8988T (cell line): ENCODE measurements at regions not wholly inside any gene's neighbourhood (a gene's known extent, or its start where the extent isn't known, plus 50 kb on each side); places are given as distances from the start of the nearest gene placed in this dataset.
A peak's percentile ranks its signal among the peaks of the same experiment; 100 is the strongest.
"Not testable (repeated sequence)": the region's sequence is repeated elsewhere in the genome, so short reads cannot be mapped to it uniquely, and the experiment has no call there.

Experiments
- DNase-seq: peaks from one replicate; pipeline ENCODE4 v3.0.0; 2011

DNA sequence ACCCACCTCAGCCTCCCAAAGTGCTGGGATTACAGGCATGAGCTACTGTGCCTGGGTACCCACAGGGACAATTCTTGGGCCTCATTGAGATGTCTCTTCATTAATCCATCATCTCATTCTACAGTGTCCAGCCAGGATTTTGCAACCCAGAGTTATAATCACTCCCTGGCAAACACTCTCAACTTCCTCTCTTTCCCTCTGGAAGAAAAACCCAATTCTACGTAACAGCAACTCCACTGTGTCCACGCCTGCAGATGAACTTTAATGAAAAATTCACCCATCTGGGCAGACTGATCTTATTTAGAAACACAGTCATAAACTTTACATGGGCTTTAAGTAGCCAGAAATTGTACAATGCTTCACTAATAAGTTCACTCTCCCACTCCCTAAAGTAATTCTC, 90.1 kb upstream of the ABCC4 start:
- no peak for DNase-seq

GRCh38 chr13:95391785-95392184, 90.5 kb upstream of the ABCC4 start:
- no peak for DNase-seq

DNA sequence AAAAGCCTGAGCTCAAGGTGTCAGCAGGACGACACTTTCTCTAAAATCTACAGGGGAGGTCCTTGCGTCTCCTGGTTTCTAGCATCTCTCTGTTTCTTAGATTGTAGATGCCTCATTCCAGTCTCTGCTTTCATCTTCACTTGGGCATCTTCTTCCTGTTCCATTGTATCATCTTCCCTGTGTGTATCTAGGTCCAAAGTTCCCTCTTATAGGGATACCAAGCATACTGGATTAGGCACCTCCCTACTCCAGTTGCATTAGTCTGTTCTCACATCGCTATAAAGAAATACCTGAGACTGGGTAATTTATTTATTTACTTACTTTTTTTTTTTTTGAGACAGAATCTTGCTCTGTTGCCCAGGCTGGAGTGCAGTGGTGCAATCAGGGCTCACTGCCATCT, 91.3 kb upstream of the ABCC4 start:
- DNase-seq, result no peak

DNA sequence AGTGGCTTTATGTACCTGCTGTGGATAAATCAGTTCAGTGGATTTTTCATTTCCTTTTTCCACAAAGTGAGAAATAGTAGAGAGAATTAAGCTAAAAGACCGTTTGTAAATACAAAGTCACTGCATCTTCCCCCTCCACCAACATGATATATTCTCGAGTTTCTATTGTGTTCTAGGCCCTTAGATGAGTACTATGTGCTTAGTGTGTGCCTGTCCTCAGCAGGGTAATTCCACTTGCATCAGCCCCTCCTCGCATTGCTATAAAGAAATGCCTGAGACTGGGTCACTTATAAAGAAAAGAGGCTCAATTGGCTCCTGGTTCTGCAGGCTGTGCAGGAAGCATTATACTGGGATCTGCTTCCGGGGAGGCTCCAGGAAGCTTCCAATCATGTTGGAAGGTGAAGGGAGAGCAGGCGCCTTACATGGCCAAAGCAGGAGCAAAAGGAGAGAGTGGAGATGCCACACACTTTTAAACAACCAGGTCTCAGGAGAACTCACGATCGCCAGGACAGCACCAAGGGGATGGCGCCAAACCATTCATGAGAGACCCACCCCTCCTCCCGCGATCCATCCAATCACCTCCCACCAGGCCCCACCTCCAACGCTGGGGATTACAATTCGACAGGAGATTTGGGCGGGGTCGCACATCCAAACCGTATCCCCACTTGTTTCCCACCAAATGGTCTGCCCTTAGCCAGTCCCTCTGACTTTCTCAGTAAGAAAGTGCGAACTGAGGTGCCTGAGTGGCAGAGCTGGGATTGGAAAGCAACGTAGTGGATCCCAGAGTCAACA, 102.3 kb upstream of the ABCC4 start:
- DNase-seq, result no peak

DNA sequence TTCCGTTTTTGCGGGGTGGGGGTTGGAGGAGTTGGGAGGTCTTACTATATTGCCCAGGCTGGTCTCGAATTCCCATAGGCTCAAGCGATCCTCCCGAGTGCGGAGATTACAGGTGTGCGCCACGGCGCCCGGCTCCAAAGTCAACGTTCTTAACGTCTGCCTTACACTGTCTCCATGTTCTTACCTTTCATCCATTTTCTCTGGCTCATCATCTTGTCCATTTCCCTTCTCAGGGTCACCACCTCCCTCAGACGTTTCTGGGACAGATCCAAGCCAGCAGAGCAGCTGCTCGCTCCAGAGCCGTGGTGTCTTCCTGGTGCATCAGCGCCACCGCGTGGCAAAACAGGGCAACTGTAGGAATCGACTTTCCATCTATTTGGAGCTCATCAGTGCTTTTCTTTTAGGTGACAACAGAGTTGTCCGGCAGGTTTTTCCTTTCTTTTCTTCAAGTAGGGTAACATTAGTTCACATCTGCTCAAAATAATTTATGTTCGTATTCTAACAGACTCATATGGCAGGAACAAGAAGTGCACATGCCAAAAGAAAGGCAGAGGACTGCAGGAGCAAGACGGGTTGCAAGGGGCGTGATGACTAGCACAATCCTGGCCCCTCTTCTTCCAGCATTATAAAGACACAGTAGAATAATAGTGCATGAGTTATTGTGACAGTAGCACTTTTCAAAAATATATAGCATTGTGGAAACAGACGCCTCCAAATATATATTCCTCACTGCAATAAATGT, 103.1 kb upstream of the ABCC4 start:
- peak; percentile 68 for DNase-seq

DNA sequence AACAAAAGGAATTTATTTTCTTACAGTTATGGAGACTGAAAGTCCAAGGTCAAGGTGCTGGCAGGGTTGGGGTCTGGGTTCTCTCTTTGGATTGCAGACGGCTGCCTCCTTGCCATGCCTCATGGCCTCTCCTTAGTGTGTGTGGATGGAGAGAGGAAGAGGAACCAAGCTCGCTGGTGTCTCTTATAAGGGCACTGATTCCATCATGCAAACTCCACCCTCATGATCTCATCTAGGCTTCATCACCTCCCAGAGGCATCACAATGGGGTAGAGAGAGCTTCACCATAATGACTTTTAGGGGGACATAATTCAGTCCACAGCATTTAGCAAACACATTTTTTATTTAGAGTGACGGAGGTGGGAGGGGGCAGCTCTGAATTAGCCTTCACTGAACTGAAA, 104.9 kb upstream of the ABCC4 start:
- DNase-seq, result no peak

DNA sequence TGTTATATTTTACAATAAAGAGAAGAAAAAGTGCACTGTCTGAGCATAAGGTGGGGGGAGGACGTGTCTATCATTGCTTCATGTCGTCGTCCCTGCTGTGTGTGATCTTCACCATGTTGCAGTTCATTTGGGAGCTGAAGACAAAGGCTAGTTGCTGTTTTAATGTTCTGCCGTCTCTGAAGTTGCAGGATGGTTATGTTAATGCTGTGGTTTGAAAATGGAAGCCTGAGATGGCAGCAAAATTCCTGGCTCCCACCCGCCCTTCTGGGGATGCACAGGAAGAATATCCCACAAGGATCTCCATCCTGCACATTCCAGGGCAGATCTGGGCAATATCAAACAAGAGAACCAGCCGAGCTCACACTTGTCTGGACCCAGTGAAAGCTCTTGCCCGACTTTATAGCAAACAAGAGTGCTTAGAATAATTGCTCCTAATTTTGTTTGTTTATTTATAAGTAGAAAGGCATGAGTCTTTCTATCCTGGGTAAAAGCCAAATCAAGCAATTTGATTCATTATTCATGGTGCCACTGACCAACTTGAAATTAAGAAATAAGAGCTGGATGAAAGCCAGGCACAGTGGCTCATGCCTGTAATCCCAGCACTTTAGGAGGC, 110.3 kb upstream of the ABCC4 start:
- no peak for DNase-seq

GRCh38 chr13:95418946-95419345, 117.7 kb upstream of the ABCC4 start:
- no peak for DNase-seq

- no peak for DNase-seq
These were observed 119.2 kb upstream of the ABCC4 start for GRCh38 chr13:95420501-95420900.

DNA sequence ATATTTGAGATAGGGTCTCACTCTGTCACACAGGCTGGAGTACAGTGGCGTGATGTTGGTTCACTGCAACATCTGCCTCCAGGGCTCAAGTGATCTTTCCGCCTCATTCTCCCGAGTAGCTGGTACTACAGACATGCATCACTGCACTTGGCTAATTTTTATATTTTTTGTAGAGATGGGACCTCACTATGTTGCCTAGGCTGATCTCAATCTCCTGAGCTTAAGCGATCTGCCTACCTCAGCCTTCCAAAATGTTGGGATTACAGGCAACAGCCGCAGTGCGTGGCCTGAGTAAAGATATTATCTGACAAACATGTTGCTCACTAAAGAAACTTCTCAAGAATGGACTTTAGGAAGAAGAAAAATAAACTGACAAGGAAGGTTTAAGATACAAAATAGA, 125.4 kb upstream of the ABCC4 start:
- no peak for DNase-seq

DNA sequence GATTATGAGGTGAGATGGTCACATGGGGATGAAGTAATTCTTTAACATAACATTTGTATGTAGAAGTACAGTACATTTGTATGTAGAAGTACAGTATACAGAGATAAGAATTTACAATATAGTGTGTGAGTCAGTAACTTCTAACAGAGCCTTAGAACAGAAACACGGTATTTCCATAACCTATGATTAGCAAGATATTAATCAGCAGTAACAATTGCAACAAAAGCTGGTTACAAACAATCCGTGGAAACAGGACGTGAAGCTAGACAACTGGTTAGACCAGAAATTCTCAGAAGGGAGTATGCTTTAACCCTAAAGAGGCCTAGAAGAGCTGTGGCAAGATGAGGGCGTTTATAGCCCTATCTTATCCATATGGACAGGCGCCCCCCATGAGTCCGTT, 122.0 kb upstream of the CLDN10 start:
- not testable (repeated sequence) for DNase-seq

GRCh38 chr13:95432141-95432540, 120.4 kb upstream of the CLDN10 start:
- no peak for DNase-seq

DNA sequence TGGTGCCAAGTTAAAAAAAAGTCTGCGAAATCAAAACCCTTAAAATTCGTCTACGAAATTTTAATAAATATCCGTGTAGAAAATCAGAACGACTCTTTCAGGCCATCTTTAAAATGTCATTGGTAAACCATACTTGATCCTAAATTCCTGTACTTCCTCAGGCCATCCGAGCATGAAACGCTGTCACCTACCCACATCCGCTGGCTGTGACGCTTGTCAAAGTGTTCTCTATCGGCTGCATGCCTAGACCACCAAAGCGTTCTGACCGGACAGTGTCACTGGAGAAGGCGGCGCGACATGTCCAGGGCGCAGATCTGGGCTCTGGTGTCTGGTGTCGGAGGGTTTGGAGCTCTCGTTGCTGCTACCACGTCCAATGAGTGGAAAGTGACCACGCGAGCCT, 119.0 kb upstream of the CLDN10 start:
- DNase-seq, result no peak

- no peak for DNase-seq
These were observed 118.4 kb upstream of the CLDN10 start for GRCh38 chr13:95434111-95434510.

DNA sequence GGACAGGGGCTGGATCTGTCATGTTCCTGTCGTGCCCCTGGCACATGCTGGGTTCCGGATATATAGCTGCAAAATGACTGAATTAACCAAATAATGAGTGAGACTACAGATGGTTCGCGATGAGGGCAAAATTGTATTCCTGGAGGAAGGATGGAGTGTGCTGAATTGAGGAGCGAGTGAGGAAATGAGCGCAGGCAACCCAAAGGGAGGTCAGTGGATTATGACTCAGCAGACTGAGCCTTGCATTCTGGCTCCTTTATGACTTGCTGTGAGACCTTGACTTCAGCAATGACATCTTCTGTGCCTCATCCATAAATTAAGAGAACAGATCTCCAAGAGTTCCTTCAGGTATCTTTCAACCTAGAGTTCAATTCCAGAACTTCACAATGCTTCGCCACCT, 115.0 kb upstream of the CLDN10 start:
- no peak for DNase-seq

DNA sequence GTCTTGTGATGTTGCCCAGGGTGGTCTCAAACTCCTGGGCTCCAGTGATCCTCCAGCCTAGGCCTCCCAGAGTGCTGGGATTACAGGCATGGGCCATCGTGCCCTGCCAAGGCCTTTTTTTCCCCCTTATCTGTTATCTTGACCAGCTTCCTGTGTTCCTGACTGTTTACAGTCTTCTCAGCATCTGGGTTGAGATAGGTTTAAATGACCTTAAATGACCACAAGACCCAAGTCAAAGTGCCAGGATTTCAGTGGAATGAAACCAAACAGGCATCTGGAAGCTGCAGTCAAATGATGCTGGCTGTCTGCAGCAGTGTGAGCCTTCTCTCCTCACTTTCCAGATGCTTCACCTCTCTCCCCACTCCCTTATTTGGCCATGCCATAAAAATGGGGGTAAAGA, 114.2 kb upstream of the CLDN10 start:
- no peak for DNase-seq

GRCh38 chr13:95440441-95441088, 112.0 kb upstream of the CLDN10 start:
- no peak for DNase-seq

DNA sequence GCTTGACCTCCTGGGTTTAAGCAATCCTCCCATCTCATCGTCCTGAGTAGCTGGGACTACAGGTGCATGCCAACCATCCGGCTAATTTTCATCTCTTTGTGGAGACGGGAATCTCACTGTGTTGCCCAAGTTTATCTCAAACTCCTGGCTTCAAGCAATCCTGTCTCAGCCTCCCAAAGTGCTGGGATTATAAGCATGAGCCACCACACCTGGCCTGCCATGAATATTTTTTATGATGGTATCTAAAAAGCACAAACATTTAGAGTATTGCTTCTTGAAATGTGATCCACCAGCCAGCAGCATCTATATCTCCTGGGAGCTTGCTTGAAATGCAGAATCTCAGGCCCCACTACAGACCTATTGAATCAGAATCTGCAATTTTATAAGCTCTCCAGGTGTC, 111.2 kb upstream of the CLDN10 start:
- DNase-seq, result no peak

DNA sequence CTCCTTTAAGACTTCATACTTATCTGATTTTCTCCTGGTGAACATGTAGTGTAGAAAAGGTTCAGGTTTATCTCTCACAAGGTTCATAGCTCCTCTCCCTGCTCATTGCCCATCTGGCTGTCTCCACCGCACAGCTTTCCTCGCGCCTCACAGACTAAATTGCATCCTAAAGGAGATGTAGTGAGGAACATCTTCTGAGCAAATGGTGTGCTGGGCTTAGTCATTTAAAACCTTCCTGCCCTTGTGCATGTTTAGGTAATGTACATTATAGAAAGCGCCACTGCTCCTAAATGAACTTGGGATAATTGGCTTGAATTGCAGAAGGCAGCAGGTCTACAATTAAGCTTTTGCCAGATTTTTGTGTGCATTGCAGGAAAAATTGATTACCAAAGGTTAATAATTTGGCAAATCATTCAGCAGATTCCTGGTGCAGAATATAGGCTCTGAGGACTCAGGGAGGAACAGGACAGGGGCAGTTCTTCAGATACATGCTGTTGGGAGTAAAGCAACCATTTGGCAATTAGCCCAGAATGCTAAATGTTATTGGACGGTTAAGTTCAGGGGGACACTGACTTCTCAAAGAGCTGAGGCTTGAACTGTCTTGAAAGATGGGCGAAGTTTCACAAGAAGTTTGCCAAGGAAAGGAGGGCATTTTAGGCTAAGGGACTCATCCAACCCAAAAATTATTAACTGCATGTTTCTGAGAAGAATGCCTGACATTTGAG, 108.4 kb upstream of the CLDN10 start:
- no peak for DNase-seq

DNA sequence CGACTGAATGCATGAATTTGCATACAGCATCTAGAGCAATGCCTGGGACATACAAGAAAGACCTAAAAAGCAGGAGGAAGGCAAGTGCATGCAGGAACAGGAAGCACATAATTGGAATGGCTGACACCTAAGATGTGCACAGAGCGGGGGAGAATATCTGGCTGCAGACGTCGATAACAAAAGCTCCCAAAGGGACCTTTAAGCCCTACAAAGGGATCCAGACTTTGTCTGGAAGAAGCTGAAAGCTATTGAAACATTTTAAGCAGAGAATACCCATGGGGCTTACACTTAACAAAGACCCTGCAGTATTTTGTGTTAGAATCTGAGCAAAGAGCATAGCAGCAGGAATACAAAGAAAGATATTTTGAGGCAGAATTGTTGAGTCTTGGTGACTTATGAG, 107.4 kb upstream of the CLDN10 start:
- no peak for DNase-seq

DNA sequence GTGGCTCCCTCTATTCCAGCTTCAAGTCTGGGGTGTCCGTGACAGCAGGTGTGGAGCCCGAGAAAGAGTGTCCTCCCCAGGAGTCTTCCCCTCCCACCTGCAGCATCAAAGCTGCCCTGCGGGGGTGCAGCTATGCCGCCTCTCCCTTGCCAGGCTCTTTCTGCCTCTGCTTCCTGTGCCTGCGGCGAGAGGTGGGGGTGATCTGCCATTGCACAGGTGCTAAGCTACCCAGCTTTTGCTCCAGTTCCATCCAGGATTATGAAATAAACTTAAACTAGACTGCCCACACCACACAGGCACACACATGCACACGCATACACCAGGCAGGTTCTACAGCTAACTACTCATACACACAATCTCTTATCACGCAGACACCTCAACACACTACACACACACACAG, 104.7 kb upstream of the CLDN10 start:
- no peak for DNase-seq

- no peak for DNase-seq
These were observed 100.9 kb upstream of the CLDN10 start for GRCh38 chr13:95451656-95452055.

DNA sequence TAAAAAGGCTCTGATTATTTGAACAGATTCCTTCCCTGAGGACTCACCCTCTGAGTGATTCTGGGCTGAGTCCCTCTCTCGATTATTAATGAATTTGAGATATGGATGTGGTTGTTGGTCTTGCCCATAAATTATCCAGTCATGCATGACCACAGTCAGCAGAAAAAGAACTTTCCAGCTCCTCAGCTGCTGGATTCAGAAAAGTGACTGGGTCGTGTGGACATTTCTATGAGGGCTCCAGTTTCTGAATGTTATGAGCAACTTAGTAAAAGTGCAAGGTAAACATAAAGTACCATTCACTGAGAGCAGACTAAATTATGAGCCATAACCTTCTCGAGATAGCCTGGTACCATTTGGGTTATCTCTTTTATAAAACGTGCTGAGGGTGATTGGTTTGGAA, 100.1 kb upstream of the CLDN10 start:
- no peak for DNase-seq
